GM12872 (cell line): ENCODE measurements at regions not wholly inside any gene's neighbourhood (a gene's known extent, or its start where the extent isn't known, plus 50 kb on each side); places are given as distances from the start of the nearest gene placed in this dataset.

Experiments used
- CTCF ChIP-seq: IDR thresholded peaks from 3 replicates; pipeline ENCODE4 v1.5.1; 2011; ENCODE audit warnings: low read depth, mild to moderate bottlenecking, low read length, moderate library complexity; ENCODE audit not compliant: insufficient read depth

GRCh38 chr20:57791966-57792365, 82.2 kb upstream of the PMEPA1 start:
- no peak for TF ChIP-seq CTCF

GRCh38 chr20:57791178-57791962, 81.6 kb upstream of the PMEPA1 start:
- TF ChIP-seq CTCF = no peak

- no peak for TF ChIP-seq CTCF
These were observed 80.4 kb upstream of the PMEPA1 start for GRCh38 chr20:57790176-57790575.

- TF ChIP-seq CTCF = no peak
These were observed 79.3 kb upstream of the PMEPA1 start for GRCh38 chr20:57788936-57789613.

GRCh38 chr20:57787990-57788781, 78.4 kb upstream of the PMEPA1 start:
- TF ChIP-seq CTCF = no peak

GRCh38 chr20:57787151-57787989, 77.6 kb upstream of the PMEPA1 start:
- TF ChIP-seq CTCF = no peak
